ENCODE measurements at regions not wholly inside any gene's neighbourhood (a gene's known extent, or its start where the extent isn't known, plus 50 kb on each side); places are given as distances from the start of the nearest gene placed in this dataset.

- BruUV-seq (replicated peaks), result no TSS peak
- H3K27me3 Mint-ChIP-seq (ENCODE audit: insufficient read depth, unreplicated experiment), result no peaks in the 10 kb centered on the region
- H3K4me1 Mint-ChIP-seq (ENCODE audit: insufficient read depth, unreplicated experiment), result no peaks in the 10 kb centered on the region
- DNase-seq (ENCODE audit: unreplicated experiment), result no peak
- TF ChIP-seq CTCF (IDR thresholded peaks at IDR 0.05; ENCODE audit: unreplicated experiment), result no peak
- ChIA-PET POLR2A (no interaction called here), CTCF (no interaction called here)
- intact Hi-C loops (cut with micrococcal nuclease), result no loop called here
- H3K27ac Mint-ChIP-seq (ENCODE audit: low read depth, unreplicated experiment), result no peak overlapping the region
- no peaks in the 10 kb centered on the region for H3K36me3 Mint-ChIP-seq (ENCODE audit: insufficient read depth, unreplicated experiment)
- H3K9me3 Mint-ChIP-seq (ENCODE audit: unreplicated experiment), result no peaks in the 10 kb centered on the region
- H3K4me3 Mint-ChIP-seq (ENCODE audit: unreplicated experiment), result no peak overlapping the region
These were observed 538.8 kb upstream of the SLC39A10 start for GRCh38 chr2:195118276-195118675.

GRCh38 chr2:195117011-195117410, 540.0 kb upstream of the SLC39A10 start:
- no peaks in the 10 kb centered on the region for H3K27me3 Mint-ChIP-seq (ENCODE audit: insufficient read depth, unreplicated experiment)
- H3K27ac Mint-ChIP-seq (ENCODE audit: low read depth, unreplicated experiment), result no peak overlapping the region
- no peaks in the 10 kb centered on the region for H3K9me3 Mint-ChIP-seq (ENCODE audit: unreplicated experiment)
- no peaks in the 10 kb centered on the region for H3K36me3 Mint-ChIP-seq (ENCODE audit: insufficient read depth, unreplicated experiment)
- no peaks in the 10 kb centered on the region for H3K4me1 Mint-ChIP-seq (ENCODE audit: insufficient read depth, unreplicated experiment)
- POLR2A ChIA-PET, result no interaction called here
- no TSS peak for BruUV-seq (replicated peaks)
- intact Hi-C loops (cut with micrococcal nuclease), result no loop called here
- CTCF ChIA-PET, result no interaction called here
- TF ChIP-seq CTCF (IDR thresholded peaks at IDR 0.05; ENCODE audit: unreplicated experiment), result no peak
- DNase-seq (ENCODE audit: unreplicated experiment), result no peak
- H3K4me3 Mint-ChIP-seq (ENCODE audit: unreplicated experiment), result no peak overlapping the region

DNA sequence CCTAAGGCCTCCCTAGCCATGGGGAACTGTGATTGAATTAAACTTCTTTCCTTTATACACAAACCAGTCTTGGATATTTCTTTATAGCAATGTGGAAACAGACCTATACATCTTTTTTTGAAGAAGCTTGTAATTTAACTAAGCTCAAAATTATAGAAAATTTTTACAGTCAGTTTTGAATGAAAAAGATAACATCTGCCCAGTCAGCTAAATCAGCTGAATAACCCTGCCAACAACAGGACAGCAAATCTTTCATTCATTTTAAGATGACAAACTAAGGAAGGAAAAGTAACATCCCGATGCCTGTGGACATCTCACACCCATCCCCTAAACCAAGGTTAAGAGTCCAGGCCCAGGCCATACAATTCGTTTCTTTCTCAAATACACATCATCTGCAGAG, 541.3 kb upstream of the SLC39A10 start:
- BruUV-seq (replicated peaks), result no TSS peak
- ChIA-PET CTCF (no interaction called here), POLR2A (no interaction called here)
- DNase-seq (ENCODE audit: unreplicated experiment), result no peak
- TF ChIP-seq CTCF (IDR thresholded peaks at IDR 0.05; ENCODE audit: unreplicated experiment), result no peak
- intact Hi-C loops (cut with micrococcal nuclease), result no loop called here
- Mint-ChIP-seq H3K27me3 (ENCODE audit: insufficient read depth, unreplicated experiment) (no peaks in the 10 kb centered on the region), H3K4me3 (ENCODE audit: unreplicated experiment) (no peak overlapping the region), H3K27ac (ENCODE audit: low read depth, unreplicated experiment) (no peak overlapping the region), H3K9me3 (ENCODE audit: unreplicated experiment) (no peaks in the 10 kb centered on the region), H3K4me1 (ENCODE audit: insufficient read depth, unreplicated experiment) (no peaks in the 10 kb centered on the region), H3K36me3 (ENCODE audit: insufficient read depth, unreplicated experiment) (no peaks in the 10 kb centered on the region)

GRCh38 chr2:195108182-195108581, 548.8 kb upstream of the SLC39A10 start:
- ChIA-PET POLR2A (no interaction called here), CTCF (no interaction called here)
- DNase-seq (ENCODE audit: unreplicated experiment), result no peak
- Mint-ChIP-seq H3K27ac (ENCODE audit: low read depth, unreplicated experiment) (no peak overlapping the region), H3K9me3 (ENCODE audit: unreplicated experiment) (peaks cover 6% of the 10 kb centered on the region), H3K36me3 (ENCODE audit: insufficient read depth, unreplicated experiment) (no peaks in the 10 kb centered on the region), H3K27me3 (ENCODE audit: insufficient read depth, unreplicated experiment) (no peaks in the 10 kb centered on the region), H3K4me1 (ENCODE audit: insufficient read depth, unreplicated experiment) (no peaks in the 10 kb centered on the region), H3K4me3 (ENCODE audit: unreplicated experiment) (no peak overlapping the region)
- TF ChIP-seq CTCF (IDR thresholded peaks at IDR 0.05; ENCODE audit: unreplicated experiment), result no peak
- intact Hi-C loops (cut with micrococcal nuclease), result no loop called here
- BruUV-seq (replicated peaks), result no TSS peak
